NCI-H226 (cell line): ENCODE measurements at regions not wholly inside any gene's neighbourhood (a gene's known extent, or its start where the extent isn't known, plus 50 kb on each side); places are given as distances from the start of the nearest gene placed in this dataset.

Experiments
- DNase-seq: peaks from one replicate; pipeline ENCODE4 v3.0.0-alpha.2; 2015

GRCh38 chr12:115243933-115244628 lies 560.1 kb upstream of the TBX3 start:
- no peak for DNase-seq

- DNase-seq, result no peak
These were observed 556.3 kb upstream of the TBX3 start for GRCh38 chr12:115240251-115240650.

- no peak for DNase-seq
These were observed 551.9 kb upstream of the TBX3 start for GRCh38 chr12:115235880-115236279.

GRCh38 chr12:115233891-115234543 lies 550.0 kb upstream of the TBX3 start:
- DNase-seq, result no peak

- peak; percentile 90 for DNase-seq
These were observed 548.6 kb upstream of the TBX3 start for GRCh38 chr12:115232455-115233156.

- DNase-seq, result no peak
These were observed 546.6 kb upstream of the TBX3 start for GRCh38 chr12:115230606-115231005.

GRCh38 chr12:115229517-115229916 lies 545.5 kb upstream of the TBX3 start:
- DNase-seq, result no peak

GRCh38 chr12:115228434-115228833 lies 544.5 kb upstream of the TBX3 start:
- DNase-seq, result no peak

GRCh38 chr12:115227137-115227615 lies 543.2 kb upstream of the TBX3 start:
- peak; percentile 90 for DNase-seq

- no peak for DNase-seq
These were observed 541.9 kb upstream of the TBX3 start for GRCh38 chr12:115225845-115226244.

- peak; percentile 18 for DNase-seq
These were observed 540.0 kb upstream of the TBX3 start for GRCh38 chr12:115223991-115224390.

- peak; percentile 82 for DNase-seq
These were observed 539.3 kb upstream of the TBX3 start for GRCh38 chr12:115223322-115223721.

- DNase-seq, result no peak
These were observed 538.2 kb upstream of the TBX3 start for GRCh38 chr12:115222220-115222619.

- no peak for DNase-seq
These were observed 532.3 kb upstream of the TBX3 start for GRCh38 chr12:115216301-115216700.

GRCh38 chr12:115215544-115215943 lies 531.6 kb upstream of the TBX3 start:
- DNase-seq, result no peak

- no peak for DNase-seq
These were observed 529.6 kb upstream of the TBX3 start for GRCh38 chr12:115213538-115214016.

GRCh38 chr12:115213118-115213517 lies 529.1 kb upstream of the TBX3 start:
- no peak for DNase-seq

- no peak for DNase-seq
These were observed 528.4 kb upstream of the TBX3 start for GRCh38 chr12:115212356-115212755.

GRCh38 chr12:115210533-115211252 lies 526.7 kb upstream of the TBX3 start:
- no peak for DNase-seq

- no peak for DNase-seq
These were observed 525.3 kb upstream of the TBX3 start for GRCh38 chr12:115209230-115209629.

GRCh38 chr12:115208098-115208497 lies 524.1 kb upstream of the TBX3 start:
- DNase-seq, result no peak

GRCh38 chr12:115207216-115207915 lies 523.4 kb upstream of the TBX3 start:
- no peak for DNase-seq
